K562 (cell line): ENCODE measurements at regions not wholly inside any gene's neighbourhood (a gene's known extent, or its start where the extent isn't known, plus 50 kb on each side); places are given as distances from the start of the nearest gene placed in this dataset.
"Not testable (repeated sequence)": the region's sequence is repeated elsewhere in the genome, so short reads cannot be mapped to it uniquely, and the experiment has no call there.

ENCODE experiments used
- ATAC-seq: fragments of 200-7000 bp; cut with Tn5 transposase; 3 replicates; pipeline ENCODE4 v1.9.1; 2020; ENCODE audit warnings: moderate library complexity
- BruUV-seq: library from RNA; stranded (reverse); fragments of 400-500 nt; replicated peaks from 2 replicates; lab custom pipeline; 2021; lab: Mats Ljungman, UMichigan
- CTCF ChIA-PET: fragments of 300-600 bp; formaldehyde crosslinking; extraction: SDS; loops from one replicate; lab custom pipeline; 2021; ENCODE audit warnings: low intra/inter-chr PET ratio; lab: Yijun Ruan, JAX
- POLR2A ChIA-PET: fragments of 300-600, 350-650 bp; sonication (Branson Sonifier 250); formaldehyde crosslinking; extraction: SDS; loops from one replicate; lab custom pipeline; 2021; ENCODE audit warnings: antibody characterized with exemption, inconsistent platforms; lab: Yijun Ruan, JAX
- DNase-seq, 4 experiments: peaks; one replicate each; pipeline versions ENCODE4 v3.0.0 to v3.0.0-alpha.2; 2011 to 2018; ENCODE audit warnings: low spot score in 3 of 4, mixed read lengths in 3 of 4; ENCODE audit errors: extremely low read depth in 1 of 4
- FAIRE-seq: peaks from 2 replicates; lab custom pipeline; 2011; peaks lifted over from hg19 to GRCh38; lab: Jason Lieb, UNC
- H2AFZ ChIP-seq: 2 replicates; pipeline ENCODE4 v1.6.0; 2011; ENCODE audit warnings: low read depth, low read length, control low read depth, inconsistent platforms
- H3K27ac ChIP-seq: fragments of 200-600 bp; 3 replicates; pipeline ENCODE4 v1.8.0; 2011; ENCODE audit warnings: low read depth, mild to moderate bottlenecking, control low read depth, inconsistent platforms, low read length, moderate library complexity, mixed read lengths; ENCODE audit errors: extremely low read depth
- H3K27me3 ChIP-seq, 2 experiments: fragments of 300-600 bp in 1 of 2; 2 replicates in 1 of 2; 3 replicates in 1 of 2; pipeline versions ENCODE4 v1.6.0 to v1.8.0; 2011; ENCODE audit warnings: inconsistent platforms in 2 of 2, low read length in 2 of 2, mild to moderate bottlenecking in 1 of 2, mixed read lengths in 1 of 2, moderate library complexity in 1 of 2; ENCODE audit not compliant: control insufficient read depth in 2 of 2, insufficient read depth in 2 of 2
- H3K36me3 ChIP-seq: fragments of 300-600 bp; 3 replicates; pipeline ENCODE4 v1.8.0; 2011; ENCODE audit warnings: mild to moderate bottlenecking, low read length, inconsistent platforms; ENCODE audit not compliant: control insufficient read depth, insufficient read depth
- H3K4me1 ChIP-seq, 2 experiments: fragments of 200-600 bp in 1 of 2; replicated peaks in 1 of 2; 2 replicates in 1 of 2; 3 replicates in 1 of 2; pipeline versions ENCODE4 v1.5.1 to v1.8.0; 2011; ENCODE audit warnings: inconsistent platforms in 2 of 2, low read length in 2 of 2, mild to moderate bottlenecking in 1 of 2, mixed read lengths in 1 of 2, moderate library complexity in 1 of 2; ENCODE audit not compliant: control insufficient read depth in 2 of 2, insufficient read depth in 2 of 2
- H3K4me2 ChIP-seq: 2 replicates; pipeline ENCODE4 v1.6.1; 2011; ENCODE audit warnings: low read length, control low read depth, inconsistent platforms, mixed read lengths; ENCODE audit not compliant: insufficient read depth
- H3K4me3 ChIP-seq: fragments of 200-600 bp; sonication (generic), shearing (Covaris generic); 2 replicates; pipeline ENCODE4 v1.5.1; 2016; ENCODE audit warnings: control low read depth, inconsistent platforms
- H3K79me2 ChIP-seq: fragments of 200-600 bp; 3 replicates; pipeline ENCODE4 v1.8.0; 2011; ENCODE audit warnings: low read length, inconsistent platforms; ENCODE audit not compliant: control insufficient read depth, insufficient read depth
- H3K9ac ChIP-seq, 2 experiments: 2 replicates each; pipeline versions ENCODE4 v1.6.0 to v1.6.1; 2011; ENCODE audit warnings: low read depth in 2 of 2, low read length in 2 of 2, control low read depth in 1 of 2, inconsistent platforms in 1 of 2, mild to moderate bottlenecking in 1 of 2, mixed read lengths in 1 of 2; ENCODE audit not compliant: insufficient read depth in 1 of 2
- H3K9me1 ChIP-seq: one replicate; pipeline ENCODE4 v1.6.0; 2011; ENCODE audit warnings: inconsistent platforms, mild to moderate bottlenecking, low read length, moderate library complexity; ENCODE audit not compliant: control insufficient read depth, insufficient read depth
- H3K9me3 ChIP-seq: replicated peaks from 2 replicates; pipeline ENCODE4 v1.5.1; 2011; ENCODE audit warnings: low read depth, low read length, inconsistent platforms; ENCODE audit not compliant: control insufficient read depth, insufficient read depth
- H4K20me1 ChIP-seq: replicated peaks from 2 replicates; pipeline ENCODE4 v1.6.1; 2011; ENCODE audit warnings: low read length, inconsistent platforms, mixed read lengths; ENCODE audit not compliant: control insufficient read depth, insufficient read depth
- MCM2 ChIP-seq: fragments of 450-650 bp; IDR thresholded peaks from 2 replicates; pipeline ENCODE4 v1.6.1; 2017; ENCODE audit warnings: low read depth, mild to moderate bottlenecking
- NR3C1 ChIP-seq: sonication (generic); formaldehyde crosslinking; IDR thresholded peaks from 2 replicates; pipeline ENCODE4 v1.8.1; 2022; ENCODE audit warnings: missing genetic modification reagents
- SRF ChIP-seq, 2 experiments: fragments of 250-450, 450-650 bp in 1 of 2; sonication (Bioruptor Pico) in 1 of 2; sonication (generic) in 1 of 2; formaldehyde crosslinking; IDR thresholded peaks; 2 replicates each; pipeline versions ENCODE4 v1.5.0 to v1.5.1; 2020 to 2022; ENCODE audit warnings: mild to moderate bottlenecking in 1 of 2, missing genetic modification reagents in 1 of 2
- ZBTB8A ChIP-seq: fragments of 450-650 bp; IDR thresholded peaks from 2 replicates; pipeline ENCODE4 v1.6.1; 2018; ENCODE audit warnings: mild to moderate bottlenecking, moderate library complexity; ENCODE audit not compliant: partially characterized antibody
- ZSCAN32 ChIP-seq: fragments of 450-650 bp; formaldehyde crosslinking; IDR thresholded peaks from 2 replicates; pipeline ENCODE4 v1.4.0; 2020; ENCODE audit warnings: mild to moderate bottlenecking, moderate library complexity
- WGBS: fragments of 100-300 bp; shearing (Covaris generic); methylation state at CpG from one replicate; pipeline ENCODE4 v1.1.6; 2016; ENCODE audit warnings: low coverage, mixed read lengths; ENCODE audit not compliant: insufficient coverage; ENCODE audit errors: missing lambda C conversion rate; 5-methylcytosine and 5-hydroxymethylcytosine counted together
- in situ Hi-C: fragments of 300-500 bp; cut with MboI; formaldehyde crosslinking; loops from 4 replicates; pipeline ENCODE4 v1.15.0; 2018; ENCODE audit warnings: inconsistent platforms, mixed read lengths
- intact Hi-C: fragments of 100-400 bp; cut with micrococcal nuclease; formaldehyde crosslinking; loops from 2 replicates; pipeline ENCODE4 v1.14.2; 2022
- TF ChIP-seq, protein P1 (sequence below), 2 experiments: fragments of 450-650 bp; IDR thresholded peaks; 2 replicates each; pipeline ENCODE4 v1.6.1; 2016; ENCODE audit warnings: mild to moderate bottlenecking in 2 of 2, borderline replicate concordance in 1 of 2, low read depth in 1 of 2, moderate library complexity in 1 of 2
- TF ChIP-seq, protein P2 (sequence below), 2 experiments: fragments of 450-650 bp in 1 of 2; sonication (generic) in 1 of 2; formaldehyde crosslinking; conservative IDR thresholded peaks; 2 replicates each; pipeline versions ENCODE4 v1.4.0 to v1.8.1; 2020 to 2022; ENCODE audit warnings: mild to moderate bottlenecking in 1 of 2, missing genetic modification reagents in 1 of 2

DNA sequence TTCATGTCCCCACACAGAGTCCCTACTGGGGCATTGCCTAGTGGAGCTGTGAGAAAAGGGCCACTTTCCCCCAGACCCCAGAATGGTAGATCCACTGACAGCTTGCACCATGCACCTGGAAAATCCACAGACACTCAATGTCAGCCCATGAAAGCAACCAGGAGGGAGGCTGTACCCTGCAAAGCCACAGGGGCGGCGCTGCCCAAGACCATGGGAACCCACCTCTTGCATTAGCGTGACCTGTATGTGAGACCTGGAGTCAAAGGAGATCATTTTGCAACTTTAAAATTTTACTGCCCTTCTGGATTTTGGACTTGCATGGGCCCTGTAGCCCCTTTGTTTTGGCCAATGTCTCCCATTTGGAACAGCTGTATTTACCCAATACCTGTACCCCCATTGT, 236.5 kb upstream of the IRS4 start:
- BruUV-seq, in situ Hi-C loops, CTCF ChIA-PET, intact Hi-C loops, H3K27ac ChIP-seq, POLR2A ChIA-PET, FAIRE-seq, H2AFZ ChIP-seq, H3K9ac ChIP-seq, H3K4me2 ChIP-seq, H3K79me2 ChIP-seq, ATAC-seq, H4K20me1 ChIP-seq, H3K36me3 ChIP-seq, H3K9me3 ChIP-seq, H3K27me3 ChIP-seq, DNase-seq, H3K9me1 ChIP-seq, H3K4me1 ChIP-seq, H3K4me3 ChIP-seq: not testable (repeated sequence)
- 0% methylated on average over 3 of the region's 3 CpGs for WGBS

DNA sequence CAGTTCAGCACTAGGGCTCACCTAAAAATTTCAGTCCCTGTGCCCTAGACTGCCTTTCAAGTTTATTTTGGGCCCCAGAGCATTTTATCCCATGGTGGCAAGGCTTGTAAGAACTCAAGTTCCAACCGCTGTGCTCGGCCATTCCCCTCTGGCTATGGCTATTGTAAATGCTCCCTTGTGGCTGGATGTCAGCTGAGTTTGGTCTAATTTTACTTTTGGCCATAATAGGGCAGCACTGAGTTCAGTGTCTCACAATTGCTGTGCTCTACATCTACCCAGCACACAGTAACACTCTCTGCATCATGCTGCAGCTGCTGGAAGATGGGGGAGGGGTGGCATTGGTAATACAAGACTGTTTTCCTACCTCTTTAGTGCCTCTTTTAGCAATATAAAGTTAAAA, 210.8 kb upstream of the IRS4 start:
- H3K9ac ChIP-seq: no peak overlapping the region
- no peaks in the 10 kb centered on the region for H3K36me3 ChIP-seq
- FAIRE-seq (no peak), ATAC-seq (no peak), DNase-seq (no peak)
- H3K4me1 ChIP-seq: no peaks in the 10 kb centered on the region
- in situ Hi-C loops (no loop called here), intact Hi-C loops (no loop called here)
- H3K27ac ChIP-seq: no peak overlapping the region
- H3K79me2 ChIP-seq: no peaks in the 10 kb centered on the region
- H2AFZ ChIP-seq: no peak overlapping the region
- no peak overlapping the region for H3K4me2 ChIP-seq
- no peaks in the 10 kb centered on the region for H3K9me3 ChIP-seq
- ChIA-PET POLR2A (no interaction called here), CTCF (no interaction called here)
- BruUV-seq: no TSS peak
- WGBS: 12% methylated on average over 2 of the region's 2 CpGs
- H4K20me1 ChIP-seq: no peaks in the 10 kb centered on the region
- no peaks in the 10 kb centered on the region for H3K27me3 ChIP-seq
- H3K9me1 ChIP-seq: no peaks in the 10 kb centered on the region
- H3K4me3 ChIP-seq: no peak overlapping the region
- TF ChIP-seq ZSCAN32 (CRISPR knock-in tag) (no peak), MCM2 (no peak), SRF (CRISPR knock-in tag; IDR thresholded peaks at IDR 0.05) (no peak), ZBTB8A (no peak), NR3C1 (CRISPR knock-in tag) (no peak)
- TF ChIP-seq, protein P1, sequence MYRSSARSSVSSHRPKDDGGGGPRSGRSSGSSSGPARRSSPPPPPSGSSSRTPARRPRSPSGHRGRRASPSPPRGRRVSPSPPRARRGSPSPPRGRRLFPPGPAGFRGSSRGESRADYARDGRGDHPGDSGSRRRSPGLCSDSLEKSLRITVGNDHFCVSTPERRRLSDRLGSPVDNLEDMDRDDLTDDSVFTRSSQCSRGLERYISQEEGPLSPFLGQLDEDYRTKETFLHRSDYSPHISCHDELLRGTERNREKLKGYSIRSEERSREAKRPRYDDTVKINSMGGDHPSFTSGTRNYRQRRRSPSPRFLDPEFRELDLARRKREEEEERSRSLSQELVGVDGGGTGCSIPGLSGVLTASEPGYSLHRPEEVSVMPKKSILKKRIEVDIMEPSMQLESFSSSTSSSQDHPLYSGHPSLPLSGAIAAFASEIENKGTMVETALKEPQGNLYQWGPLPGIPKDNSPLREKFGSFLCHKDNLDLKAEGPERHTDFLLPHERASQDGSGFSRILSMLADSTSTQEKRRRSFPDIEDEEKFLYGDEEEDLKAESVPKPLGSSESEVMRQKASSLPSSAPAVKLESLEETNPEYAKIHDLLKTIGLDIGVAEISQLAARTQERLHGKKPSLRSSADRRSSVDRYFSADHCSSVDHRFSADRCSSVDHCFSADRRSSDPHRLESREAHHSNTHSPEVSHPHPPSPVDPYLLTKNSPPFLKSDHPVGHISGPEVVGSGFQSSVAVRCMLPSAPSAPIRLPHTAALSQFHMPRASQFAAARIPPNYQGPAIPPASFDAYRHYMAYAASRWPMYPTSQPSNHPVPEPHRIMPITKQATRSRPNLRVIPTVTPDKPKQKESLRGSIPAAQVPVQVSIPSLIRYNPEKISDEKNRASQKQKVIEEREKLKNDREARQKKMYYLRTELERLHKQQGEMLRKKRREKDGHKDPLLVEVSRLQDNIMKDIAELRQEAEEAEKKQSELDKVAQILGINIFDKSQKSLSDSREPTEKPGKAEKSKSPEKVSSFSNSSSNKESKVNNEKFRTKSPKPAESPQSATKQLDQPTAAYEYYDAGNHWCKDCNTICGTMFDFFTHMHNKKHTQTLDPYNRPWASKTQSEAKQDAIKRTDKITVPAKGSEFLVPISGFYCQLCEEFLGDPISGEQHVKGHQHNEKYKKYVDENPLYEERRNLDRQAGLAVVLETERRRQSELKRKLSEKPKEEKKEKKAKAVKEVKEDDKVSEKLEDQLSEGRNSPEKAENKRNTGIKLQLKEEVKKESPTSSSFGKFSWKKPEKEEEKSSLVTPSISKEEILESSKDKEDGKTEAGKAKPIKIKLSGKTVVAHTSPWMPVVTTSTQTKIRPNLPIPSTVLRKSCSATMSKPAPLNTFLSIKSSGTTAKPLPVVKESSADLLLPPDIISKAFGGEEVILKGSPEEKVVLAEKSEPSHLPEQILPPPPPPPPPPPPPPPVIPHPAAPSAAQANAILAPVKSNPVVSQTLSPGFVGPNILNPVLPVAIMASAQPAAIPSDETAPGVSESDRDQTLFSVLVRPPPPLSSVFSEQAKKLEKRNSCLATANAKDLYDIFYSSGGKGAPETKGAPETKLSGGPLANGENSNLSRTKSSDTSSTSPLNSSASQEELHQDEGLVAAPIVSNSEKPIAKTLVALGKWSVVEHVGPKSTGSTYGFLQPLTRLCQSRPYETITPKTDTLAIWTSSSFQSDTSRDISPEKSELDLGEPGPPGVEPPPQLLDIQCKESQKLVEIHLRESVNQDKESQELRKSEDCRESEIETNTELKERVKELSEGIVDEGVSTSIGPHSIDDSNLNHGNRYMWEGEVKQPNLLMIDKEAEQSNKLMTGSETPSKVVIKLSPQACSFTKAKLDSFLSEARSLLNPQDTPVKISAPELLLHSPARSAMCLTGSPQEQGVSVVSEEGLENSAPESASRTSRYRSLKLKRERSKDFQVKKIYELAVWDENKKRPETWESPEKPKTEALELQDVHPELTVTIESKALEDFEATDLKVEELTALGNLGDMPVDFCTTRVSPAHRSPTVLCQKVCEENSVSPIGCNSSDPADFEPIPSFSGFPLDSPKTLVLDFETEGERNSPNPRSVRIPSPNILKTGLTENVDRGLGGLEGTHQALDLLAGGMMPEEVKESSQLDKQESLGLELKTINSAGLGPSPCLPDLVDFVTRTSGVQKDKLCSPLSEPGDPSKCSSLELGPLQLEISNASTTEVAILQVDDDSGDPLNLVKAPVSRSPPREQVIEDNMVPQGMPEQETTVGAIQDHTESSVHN (IDR thresholded peaks at IDR 0.05; ENCODE audit: borderline replicate concordance in 1 of 2, low read depth in 1 of 2): no peak
- TF ChIP-seq, protein P2, sequence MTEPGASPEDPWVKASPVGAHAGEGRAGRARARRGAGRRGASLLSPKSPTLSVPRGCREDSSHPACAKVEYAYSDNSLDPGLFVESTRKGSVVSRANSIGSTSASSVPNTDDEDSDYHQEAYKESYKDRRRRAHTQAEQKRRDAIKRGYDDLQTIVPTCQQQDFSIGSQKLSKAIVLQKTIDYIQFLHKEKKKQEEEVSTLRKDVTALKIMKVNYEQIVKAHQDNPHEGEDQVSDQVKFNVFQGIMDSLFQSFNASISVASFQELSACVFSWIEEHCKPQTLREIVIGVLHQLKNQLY (CRISPR knock-in tag; conservative IDR thresholded peaks at IDR 0.05): no peak
